Suprapubic skin (tissue), 4 donors: ENCODE measurements at regions not wholly inside any gene's neighbourhood (a gene's known extent, or its start where the extent isn't known, plus 50 kb on each side); places are given as distances from the start of the nearest gene placed in this dataset.
"Not testable (repeated sequence)": the region's sequence is repeated elsewhere in the genome, so short reads cannot be mapped to it uniquely, and the experiment has no call there.

Source experiments
- DNase-seq, 2 donors: peaks; one replicate each; pipeline ENCODE4 v3.0.0-alpha.2; 2019; ENCODE audit warnings: low spot score in 2 of 2
- H3K27ac ChIP-seq: fragments of 200-600 bp; sonication (generic); one replicate; pipeline ENCODE4 v1.5.1; 2019
- H3K27me3 ChIP-seq: fragments of 200-600 bp; sonication (generic); one replicate; pipeline ENCODE4 v1.5.1; 2019
- H3K36me3 ChIP-seq: fragments of 200-600 bp; sonication (generic); one replicate; pipeline ENCODE4 v1.5.1; 2019
- H3K4me1 ChIP-seq: fragments of 200-600 bp; sonication (generic); one replicate; pipeline ENCODE4 v1.5.1; 2019
- H3K4me3 ChIP-seq: fragments of 200-600 bp; sonication (generic); one replicate; pipeline ENCODE4 v1.5.1; 2019; ENCODE audit warnings: mild to moderate bottlenecking
- H3K9me3 ChIP-seq: fragments of 200-600 bp; sonication (generic); one replicate; pipeline ENCODE4 v1.5.1; 2019
- CTCF ChIP-seq, 2 donors: fragments of 200-600 bp in 1 of 2; fragments of 450-650 bp in 1 of 2; sonication (generic) in 1 of 2; IDR thresholded peaks; one replicate each; pipeline ENCODE4 v1.5.1; 2016 to 2019; ENCODE audit warnings: antibody characterized with exemption in 2 of 2, mild to moderate bottlenecking in 1 of 2, moderate library complexity in 1 of 2
- EP300 ChIP-seq: sonication (generic); formaldehyde crosslinking; IDR thresholded peaks from one replicate; pipeline ENCODE4 v1.6.1; 2017; ENCODE audit warnings: antibody characterized with exemption
- POLR2A ChIP-seq, 2 donors: fragments of 450-650 bp; IDR thresholded peaks; one replicate each; pipeline ENCODE4 v1.6.1; 2017; ENCODE audit warnings: antibody characterized with exemption in 2 of 2, mild to moderate bottlenecking in 2 of 2, moderate library complexity in 2 of 2
- POLR2AphosphoS5 ChIP-seq, 3 donors: sonication (generic); formaldehyde crosslinking; IDR thresholded peaks; one replicate each; pipeline ENCODE4 v1.6.1; 2017; ENCODE audit warnings: antibody characterized with exemption in 3 of 3
- WGBS: methylation state at CpG from one replicate; pipeline ENCODE4 v1.1.5; 2018; 5-methylcytosine and 5-hydroxymethylcytosine counted together

- no peak for TF ChIP-seq POLR2A (IDR thresholded peaks at IDR 0.05)
- TF ChIP-seq POLR2AphosphoS5 (IDR thresholded peaks at IDR 0.05) = no peak
- TF ChIP-seq EP300 = no peak
- TF ChIP-seq CTCF (IDR thresholded peaks at IDR 0.05) = no peak
- no peak for DNase-seq
- Histone ChIP-seq H3K27ac (no peak overlapping the region), H3K9me3 (no peaks in the 10 kb centered on the region), H3K27me3 (no peaks in the 10 kb centered on the region), H3K36me3 (no peaks in the 10 kb centered on the region), H3K4me1 (no peaks in the 10 kb centered on the region), H3K4me3 (no peak overlapping the region)
- WGBS = 78% methylated on average over 4 of the region's 4 CpGs
These were observed 117.7 kb upstream of the NR3C1 start for GRCh38 chr5:143521141-143521540.

GRCh38 chr5:143519215-143519614 is 115.7 kb upstream of the NR3C1 start:
- H3K36me3 ChIP-seq, DNase-seq, H3K27me3 ChIP-seq: not testable (repeated sequence)

GRCh38 chr5:143517824-143518223 is 114.3 kb upstream of the NR3C1 start:
- H3K36me3 ChIP-seq, DNase-seq, H3K27ac ChIP-seq, H3K9me3 ChIP-seq, H3K4me3 ChIP-seq, H3K27me3 ChIP-seq, H3K4me1 ChIP-seq: not testable (repeated sequence)

More at GRCh38 chr5:143519215-143519614, 115.7 kb upstream of the NR3C1 start:
- not testable (repeated sequence) for H3K9me3 ChIP-seq, H3K27ac ChIP-seq, H3K4me1 ChIP-seq, H3K4me3 ChIP-seq
- WGBS = 94% methylated on average over 2 of the region's 2 CpGs

GRCh38 chr5:143516249-143516648 is 112.8 kb upstream of the NR3C1 start:
- H3K27me3 ChIP-seq = no peaks in the 10 kb centered on the region
- DNase-seq = no peak
- 95% methylated on average over 1 of the region's 1 CpG for WGBS
- no peaks in the 10 kb centered on the region for H3K4me1 ChIP-seq
- no peaks in the 10 kb centered on the region for H3K36me3 ChIP-seq
- TF ChIP-seq POLR2A (IDR thresholded peaks at IDR 0.05) (no peak), CTCF (IDR thresholded peaks at IDR 0.05) (no peak), POLR2AphosphoS5 (IDR thresholded peaks at IDR 0.05) (no peak), EP300 (no peak)
- no peak overlapping the region for H3K27ac ChIP-seq
- H3K9me3 ChIP-seq = no peaks in the 10 kb centered on the region
- no peak overlapping the region for H3K4me3 ChIP-seq

GRCh38 chr5:143515829-143516228 is 112.3 kb upstream of the NR3C1 start:
- no peak overlapping the region for H3K27ac ChIP-seq
- no peaks in the 10 kb centered on the region for H3K27me3 ChIP-seq
- 87% methylated on average over 4 of the region's 5 CpGs for WGBS
- H3K4me3 ChIP-seq = no peak overlapping the region
- no peaks in the 10 kb centered on the region for H3K4me1 ChIP-seq
- H3K9me3 ChIP-seq = no peaks in the 10 kb centered on the region
- H3K36me3 ChIP-seq = no peaks in the 10 kb centered on the region
- DNase-seq = no peak
- TF ChIP-seq CTCF (IDR thresholded peaks at IDR 0.05) (no peak), EP300 (no peak), POLR2AphosphoS5 (IDR thresholded peaks at IDR 0.05) (no peak), POLR2A (IDR thresholded peaks at IDR 0.05) (no peak)

GRCh38 chr5:143514616-143515335 is 111.3 kb upstream of the NR3C1 start:
- H3K4me1 ChIP-seq = peaks cover 1% of the 10 kb centered on the region
- no peak for TF ChIP-seq POLR2A (IDR thresholded peaks at IDR 0.05)
- TF ChIP-seq EP300 = no peak
- no peak for TF ChIP-seq POLR2AphosphoS5 (IDR thresholded peaks at IDR 0.05)
- TF ChIP-seq CTCF (IDR thresholded peaks at IDR 0.05) = no peak
- H3K9me3 ChIP-seq = no peaks in the 10 kb centered on the region
- no peak for DNase-seq
- H3K27me3 ChIP-seq = no peaks in the 10 kb centered on the region
- no peak overlapping the region for H3K4me3 ChIP-seq
- no peak overlapping the region for H3K27ac ChIP-seq
- H3K36me3 ChIP-seq = no peaks in the 10 kb centered on the region
